ENCODE measurements at regions not wholly inside any gene's neighbourhood (a gene's known extent, or its start where the extent isn't known, plus 50 kb on each side); places are given as distances from the start of the nearest gene placed in this dataset.

- DNase-seq, result no peak
These were observed 62.6 kb upstream of the RAB12 start for GRCh38 chr18:8546677-8547076.

- DNase-seq, result no peak
These were observed 61.1 kb upstream of the RAB12 start for GRCh38 chr18:8548186-8548585.

- no peak for DNase-seq
These were observed 59.9 kb upstream of the RAB12 start for GRCh38 chr18:8549254-8549757.

- no peak for DNase-seq
These were observed 57.1 kb upstream of the RAB12 start for GRCh38 chr18:8552151-8552550.

- DNase-seq, result no peak
These were observed 54.9 kb upstream of the RAB12 start for GRCh38 chr18:8554354-8554753.

GRCh38 chr18:8556424-8556823, 52.8 kb upstream of the RAB12 start:
- no peak for DNase-seq

Data from activated CD4-positive, alpha-beta T cell treated with anti-CD3 and anti-CD28 coated beads for 48 hours (primary cell).